ENCODE measurements at regions not wholly inside any gene's neighbourhood (a gene's known extent, or its start where the extent isn't known, plus 50 kb on each side); places are given as distances from the start of the nearest gene placed in this dataset.

GRCh38 chr18:41753826-41754225 lies 201.2 kb upstream of the PIK3C3 start:
- intact Hi-C loops (cut with DNase I), result no loop called here
- TF ChIP-seq POLR2A (IDR thresholded peaks at IDR 0.05) (no peak), EP300 (IDR thresholded peaks at IDR 0.05) (no peak), CTCF (IDR thresholded peaks at IDR 0.05) (no peak)
- 39 to 59% methylated on average over 2 of the region's 2 CpGs for WGBS, 2 donors
- Histone ChIP-seq H3K4me3 (no peak overlapping the region), H3K27ac (no peak overlapping the region), H3K9me3 (no peaks in the 10 kb centered on the region), H3K4me1 (no peaks in the 10 kb centered on the region), H3K36me3 (no peaks in the 10 kb centered on the region), H3K27me3 (no peaks in the 10 kb centered on the region)
- no peak for DNase-seq

- Histone ChIP-seq H3K4me3 (no peak overlapping the region), H3K4me1 (no peaks in the 10 kb centered on the region), H3K36me3 (no peaks in the 10 kb centered on the region), H3K27ac (no peak overlapping the region), H3K9me3 (no peaks in the 10 kb centered on the region), H3K27me3 (no peaks in the 10 kb centered on the region)
- intact Hi-C loops (cut with DNase I), result no loop called here
- WGBS, 2 donors, result 91 to 94% methylated on average over 6 of the region's 6 CpGs
- DNase-seq, result no peak
- TF ChIP-seq EP300 (IDR thresholded peaks at IDR 0.05) (no peak), CTCF (IDR thresholded peaks at IDR 0.05) (no peak), POLR2AphosphoS5 (IDR thresholded peaks at IDR 0.05) (no peak), POLR2A (IDR thresholded peaks at IDR 0.05) (no peak)
Observed at GRCh38 chr18:41752826-41753225, 202.2 kb upstream of the PIK3C3 start.

- Histone ChIP-seq H3K4me3 (no peak overlapping the region), H3K27me3 (no peaks in the 10 kb centered on the region), H3K27ac (no peak overlapping the region), H3K36me3 (no peaks in the 10 kb centered on the region), H3K4me1 (no peaks in the 10 kb centered on the region), H3K9me3 (no peaks in the 10 kb centered on the region)
- no peak for TF ChIP-seq POLR2A (IDR thresholded peaks at IDR 0.05)
- TF ChIP-seq EP300 (IDR thresholded peaks at IDR 0.05), result no peak
- WGBS, 2 donors, result 38 to 58% methylated on average over 1 of the region's 1 CpG
- intact Hi-C loops (cut with DNase I), result no loop called here
- DNase-seq, result no peak
Observed at GRCh38 chr18:41751652-41752051, 203.4 kb upstream of the PIK3C3 start.

- no peak overlapping the region for H3K27ac ChIP-seq
- H3K27me3 ChIP-seq, result no peaks in the 10 kb centered on the region
- no peaks in the 10 kb centered on the region for H3K36me3 ChIP-seq
- no peak for TF ChIP-seq POLR2AphosphoS5 (IDR thresholded peaks at IDR 0.05)
- no peak for TF ChIP-seq CTCF (IDR thresholded peaks at IDR 0.05)
- TF ChIP-seq EP300 (IDR thresholded peaks at IDR 0.05), result no peak
- intact Hi-C loops (cut with DNase I), result no loop called here
- no peaks in the 10 kb centered on the region for H3K4me1 ChIP-seq
- H3K4me3 ChIP-seq, result no peak overlapping the region
- H3K9me3 ChIP-seq, result no peaks in the 10 kb centered on the region
- 83 to 86% methylated on average over 2 of the region's 2 CpGs for WGBS, 2 donors
- DNase-seq, result no peak
Observed at GRCh38 chr18:41751161-41751560, 203.9 kb upstream of the PIK3C3 start.

GRCh38 chr18:41747723-41748242 lies 207.3 kb upstream of the PIK3C3 start:
- H3K36me3 ChIP-seq, result no peaks in the 10 kb centered on the region
- H3K4me1 ChIP-seq, result no peaks in the 10 kb centered on the region
- 70 to 72% methylated on average over 2 of the region's 2 CpGs for WGBS, 2 donors
- no peak overlapping the region for H3K4me3 ChIP-seq
- no peak for DNase-seq
- no peaks in the 10 kb centered on the region for H3K27me3 ChIP-seq
- TF ChIP-seq EP300 (IDR thresholded peaks at IDR 0.05), result no peak
- no peak for TF ChIP-seq POLR2A (IDR thresholded peaks at IDR 0.05)
- TF ChIP-seq POLR2AphosphoS5 (IDR thresholded peaks at IDR 0.05), result no peak
- TF ChIP-seq CTCF (IDR thresholded peaks at IDR 0.05), result no peak
- H3K27ac ChIP-seq, result no peak overlapping the region
- no peaks in the 10 kb centered on the region for H3K9me3 ChIP-seq
- intact Hi-C loops (cut with DNase I), result no loop called here

Data from sigmoid colon (tissue), 6 donors.